SH-SY5Y (cell line): ENCODE measurements at regions not wholly inside any gene's neighbourhood (a gene's known extent, or its start where the extent isn't known, plus 50 kb on each side); places are given as distances from the start of the nearest gene placed in this dataset.

Source experiments
- GATA2 ChIP-seq: IDR thresholded peaks from 2 replicates; pipeline ENCODE4 v1.6.1; 2011; ENCODE audit warnings: mild to moderate bottlenecking, low read depth, low read length
- GATA3 ChIP-seq: IDR thresholded peaks from 2 replicates; pipeline ENCODE4 v1.6.1; 2011; ENCODE audit warnings: low read depth, mild to moderate bottlenecking, low read length, moderate library complexity

GRCh38 chr11:26044389-26044788 lies 287.5 kb upstream of the ANO3 start:
- no peak for TF ChIP-seq GATA3
- no peak for TF ChIP-seq GATA2

DNA sequence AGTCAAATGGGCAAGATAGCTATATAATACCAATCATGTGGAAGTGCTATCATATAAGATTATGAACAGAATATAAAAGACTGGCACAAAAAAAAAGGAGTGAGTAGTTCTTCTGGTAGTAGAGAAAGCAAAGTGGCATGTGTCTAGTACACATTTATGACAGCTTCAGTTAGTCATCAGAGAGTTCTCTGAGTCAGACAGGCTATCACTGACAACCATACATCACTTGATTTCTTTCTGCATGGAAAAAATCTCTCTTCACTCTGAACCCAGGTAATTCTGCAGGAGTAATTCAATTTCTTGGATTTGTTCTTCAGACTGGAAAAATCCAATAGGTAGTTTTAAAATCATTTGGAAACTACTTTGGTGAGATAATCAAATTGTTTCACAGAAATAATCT lies 286.8 kb upstream of the ANO3 start:
- TF ChIP-seq GATA3 (no peak), GATA2 (no peak)

GRCh38 chr11:26048271-26048670 lies 283.7 kb upstream of the ANO3 start:
- TF ChIP-seq GATA2 (no peak), GATA3 (no peak)

- no peak for TF ChIP-seq GATA2
- TF ChIP-seq GATA3: no peak
Observed at GRCh38 chr11:26053966-26054365, 278.0 kb upstream of the ANO3 start.

DNA sequence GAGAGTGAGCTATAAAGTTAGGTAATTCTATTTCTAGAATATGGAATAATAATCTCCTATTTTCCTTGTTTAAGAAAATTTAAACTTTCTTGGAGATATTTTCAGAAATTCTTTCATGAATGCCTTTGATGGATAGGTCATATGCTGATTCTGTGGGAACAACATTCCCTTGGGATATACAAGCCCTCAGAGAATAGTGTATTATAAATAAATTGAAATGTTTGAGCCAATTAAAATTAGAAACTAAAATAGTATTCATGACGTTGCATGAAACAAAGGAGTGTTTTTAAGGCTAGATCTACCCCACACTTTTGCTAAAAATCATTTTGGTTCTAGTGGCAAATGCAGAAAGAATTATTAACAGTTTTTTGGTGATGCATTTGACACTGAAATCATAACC lies 269.3 kb upstream of the ANO3 start:
- TF ChIP-seq GATA2: no peak
- no peak for TF ChIP-seq GATA3

- TF ChIP-seq GATA3: no peak
- TF ChIP-seq GATA2: no peak
Observed at GRCh38 chr11:26063915-26064314, 268.0 kb upstream of the ANO3 start.

GRCh38 chr11:26065944-26066343 lies 266.0 kb upstream of the ANO3 start:
- TF ChIP-seq GATA2 (no peak), GATA3 (no peak)

GRCh38 chr11:26070714-26071380 lies 261.1 kb upstream of the ANO3 start:
- TF ChIP-seq GATA3: no peak
- no peak for TF ChIP-seq GATA2

GRCh38 chr11:26072614-26073153 lies 259.2 kb upstream of the ANO3 start:
- TF ChIP-seq GATA2 (no peak), GATA3 (no peak)

GRCh38 chr11:26073646-26074045 lies 258.3 kb upstream of the ANO3 start:
- TF ChIP-seq GATA3 (no peak), GATA2 (no peak)

DNA sequence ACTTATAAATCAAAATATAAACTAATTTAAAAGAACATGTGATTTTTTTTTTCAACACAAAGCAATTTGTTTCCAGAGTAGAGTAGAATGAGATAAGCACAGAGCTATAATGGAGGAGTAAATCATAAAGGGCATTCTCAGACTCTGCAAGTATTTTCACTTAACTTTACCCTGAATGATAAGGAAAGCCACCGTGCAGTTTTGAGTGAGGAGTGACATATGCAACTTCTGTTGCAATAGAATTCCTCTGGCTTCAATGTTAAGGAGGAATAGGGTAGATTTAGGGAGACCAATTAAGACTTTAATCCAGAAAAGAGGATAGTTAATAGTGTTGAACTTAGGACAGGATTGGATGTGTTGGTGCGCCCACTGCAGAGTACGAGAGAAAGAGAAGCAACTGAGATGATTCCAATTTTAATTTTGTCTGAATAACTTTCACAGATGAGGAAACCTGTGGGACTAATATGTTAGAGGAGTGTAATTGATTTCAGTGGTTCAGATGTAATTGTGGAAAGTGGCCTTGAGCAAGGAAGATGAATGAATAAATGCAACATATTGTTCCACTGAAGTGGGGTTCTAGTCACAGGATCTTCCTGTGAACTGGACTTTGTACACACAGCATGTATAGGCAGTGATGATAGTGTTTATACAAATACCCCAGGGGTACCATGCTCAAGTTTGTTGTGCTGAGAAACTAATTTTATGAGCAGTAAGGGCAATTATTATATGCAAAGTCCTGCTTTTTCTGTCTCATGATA lies 255.5 kb upstream of the ANO3 start:
- TF ChIP-seq GATA2 (no peak), GATA3 (no peak)

DNA sequence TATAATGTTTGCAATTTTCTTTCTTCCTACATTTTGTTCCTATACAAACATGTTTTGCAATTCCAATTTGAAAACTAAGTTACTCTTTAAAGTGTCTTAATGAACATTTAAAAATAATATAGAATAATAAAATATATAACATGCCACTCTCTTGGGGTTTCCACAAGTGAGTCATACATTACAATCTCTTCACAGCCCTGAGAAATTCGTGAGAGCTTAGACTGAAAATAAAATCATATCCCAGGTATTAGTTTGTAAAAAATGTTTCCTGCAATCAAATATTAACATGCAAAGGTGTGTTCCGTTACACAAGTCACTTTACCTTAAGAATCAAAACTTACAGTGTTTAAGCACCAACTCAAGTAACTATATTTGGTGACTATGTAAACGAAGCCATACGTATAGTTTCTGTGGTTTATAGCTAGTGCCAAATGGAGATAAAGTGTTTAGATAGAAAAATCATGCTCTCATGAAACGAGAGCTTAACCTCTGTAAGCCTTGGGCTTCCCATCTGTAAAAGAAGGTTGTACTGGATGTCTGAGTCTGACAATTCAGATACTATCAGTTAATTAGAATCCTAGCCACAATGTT lies 253.6 kb upstream of the ANO3 start:
- TF ChIP-seq GATA3 (no peak), GATA2 (no peak; the same call in 1 of the 2 replicates)

DNA sequence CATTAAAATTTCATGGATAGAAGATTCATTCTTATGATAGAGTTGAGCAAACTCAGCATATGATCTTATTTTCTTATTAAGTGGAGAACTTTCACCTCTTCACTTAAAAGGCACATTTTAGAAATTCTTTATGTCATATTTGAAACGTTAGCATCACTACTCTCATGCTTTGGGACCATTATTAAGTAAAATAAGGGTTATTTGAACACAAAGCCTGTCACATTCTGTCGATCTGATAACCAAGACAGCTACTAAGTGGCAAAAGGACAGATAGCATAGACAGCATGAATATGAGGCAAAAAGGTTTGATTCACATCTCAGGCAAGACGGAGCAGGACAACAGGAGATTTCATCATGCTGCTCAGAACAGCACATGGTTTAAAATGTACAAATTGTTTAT lies 247.6 kb upstream of the ANO3 start:
- no peak for TF ChIP-seq GATA3
- TF ChIP-seq GATA2: no peak

- TF ChIP-seq GATA2: no peak
- no peak for TF ChIP-seq GATA3
Observed at GRCh38 chr11:26086028-26086427, 245.9 kb upstream of the ANO3 start.
